ENCODE measurements at regions not wholly inside any gene's neighbourhood (a gene's known extent, or its start where the extent isn't known, plus 50 kb on each side); places are given as distances from the start of the nearest gene placed in this dataset.

GRCh38 chr2:120556911-120557310 is 178.8 kb upstream of the GLI2 start:
- TF ChIP-seq, protein P1, sequence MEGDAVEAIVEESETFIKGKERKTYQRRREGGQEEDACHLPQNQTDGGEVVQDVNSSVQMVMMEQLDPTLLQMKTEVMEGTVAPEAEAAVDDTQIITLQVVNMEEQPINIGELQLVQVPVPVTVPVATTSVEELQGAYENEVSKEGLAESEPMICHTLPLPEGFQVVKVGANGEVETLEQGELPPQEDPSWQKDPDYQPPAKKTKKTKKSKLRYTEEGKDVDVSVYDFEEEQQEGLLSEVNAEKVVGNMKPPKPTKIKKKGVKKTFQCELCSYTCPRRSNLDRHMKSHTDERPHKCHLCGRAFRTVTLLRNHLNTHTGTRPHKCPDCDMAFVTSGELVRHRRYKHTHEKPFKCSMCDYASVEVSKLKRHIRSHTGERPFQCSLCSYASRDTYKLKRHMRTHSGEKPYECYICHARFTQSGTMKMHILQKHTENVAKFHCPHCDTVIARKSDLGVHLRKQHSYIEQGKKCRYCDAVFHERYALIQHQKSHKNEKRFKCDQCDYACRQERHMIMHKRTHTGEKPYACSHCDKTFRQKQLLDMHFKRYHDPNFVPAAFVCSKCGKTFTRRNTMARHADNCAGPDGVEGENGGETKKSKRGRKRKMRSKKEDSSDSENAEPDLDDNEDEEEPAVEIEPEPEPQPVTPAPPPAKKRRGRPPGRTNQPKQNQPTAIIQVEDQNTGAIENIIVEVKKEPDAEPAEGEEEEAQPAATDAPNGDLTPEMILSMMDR (IDR thresholded peaks at IDR 0.05): no peak

DNA sequence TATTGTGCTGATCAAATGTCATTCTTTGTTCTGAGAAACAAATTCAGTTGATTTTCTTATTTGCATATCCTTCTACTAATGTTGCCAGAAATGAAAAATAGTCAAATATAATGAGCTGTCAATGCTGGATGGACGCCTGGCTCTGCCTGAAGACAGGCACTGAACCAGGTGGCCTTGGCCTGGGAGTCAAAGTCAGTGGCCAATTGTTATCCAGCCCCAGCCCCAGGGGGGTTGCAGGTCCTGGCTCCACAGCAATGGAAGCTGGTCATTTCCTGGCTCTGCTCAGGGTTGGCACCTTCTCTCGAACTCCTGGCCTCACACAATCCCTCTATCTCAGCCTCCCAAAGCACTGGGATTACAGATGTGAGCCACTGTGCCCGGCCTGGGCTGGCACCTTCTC is 176.8 kb upstream of the GLI2 start:
- intact Hi-C loops (cut with DNase I; ENCODE audit: low total_unique reads): loop anchor here (10.0 kb wide), 1 partner anchor 116 kb away; no protein-coding TSS in a partner anchor
- H3K4me3 ChIP-seq: no peak overlapping the region
- peaks cover 0 to 7% (median 0%) of the 10 kb centered on the region in 4 donors for H3K4me1 ChIP-seq
- H3K36me3 ChIP-seq: no peaks in the 10 kb centered on the region
- no peaks in the 10 kb centered on the region for H3K27me3 ChIP-seq
- H3K27ac ChIP-seq: no peak overlapping the region
- H3K9me3 ChIP-seq: no peaks in the 10 kb centered on the region
- DNase-seq: no peak
- TF ChIP-seq, protein P1 (IDR thresholded peaks at IDR 0.05): no peak

More at GRCh38 chr2:120556911-120557310, 178.8 kb upstream of the GLI2 start:
- DNase-seq: no peak
- intact Hi-C loops (cut with DNase I; ENCODE audit: low total_unique reads): loop anchor here (10.0 kb wide), 1 partner anchor 118 kb away; no protein-coding TSS in a partner anchor
- no peaks in the 10 kb centered on the region for H3K27me3 ChIP-seq
- no peak overlapping the region for H3K27ac ChIP-seq
- H3K4me3 ChIP-seq: no peak overlapping the region
- peaks cover 0 to 24% (median 16%) of the 10 kb centered on the region in 4 donors for H3K4me1 ChIP-seq
- H3K9me3 ChIP-seq: no peaks in the 10 kb centered on the region
- no peaks in the 10 kb centered on the region for H3K36me3 ChIP-seq

GRCh38 chr2:120559401-120559800 is 176.3 kb upstream of the GLI2 start:
- no peak overlapping the region for H3K27ac ChIP-seq
- no peak for DNase-seq
- TF ChIP-seq, protein P1 (IDR thresholded peaks at IDR 0.05): no peak
- H3K9me3 ChIP-seq: no peaks in the 10 kb centered on the region
- H3K4me1 ChIP-seq: peaks cover 0 to 7% (median 0%) of the 10 kb centered on the region in 4 donors
- intact Hi-C loops (cut with DNase I; ENCODE audit: low total_unique reads): loop anchor here (10.0 kb wide), 1 partner anchor 115 kb away; no protein-coding TSS in a partner anchor
- no peak overlapping the region for H3K4me3 ChIP-seq
- H3K36me3 ChIP-seq: no peaks in the 10 kb centered on the region
- no peaks in the 10 kb centered on the region for H3K27me3 ChIP-seq

- TF ChIP-seq, protein P1 (IDR thresholded peaks at IDR 0.05): no peak
- intact Hi-C loops (cut with DNase I; ENCODE audit: low total_unique reads): no loop called here
- no peaks in the 10 kb centered on the region for H3K36me3 ChIP-seq
- peaks cover 0 to 14% (median 4%) of the 10 kb centered on the region in 4 donors for H3K4me1 ChIP-seq
- H3K27ac ChIP-seq: no peak overlapping the region
- H3K9me3 ChIP-seq: no peaks in the 10 kb centered on the region
- no peak for DNase-seq
- H3K27me3 ChIP-seq: no peaks in the 10 kb centered on the region
- H3K4me3 ChIP-seq: no peak overlapping the region
Observed at GRCh38 chr2:120560330-120560729, 175.3 kb upstream of the GLI2 start.

GRCh38 chr2:120561379-120562035 is 174.2 kb upstream of the GLI2 start:
- H3K4me1 ChIP-seq: peaks cover 5 to 26% (median 16%) of the 10 kb centered on the region in 4 donors

More at GRCh38 chr2:120561379-120562035, 174.2 kb upstream of the GLI2 start:
- H3K27ac ChIP-seq: no peak overlapping the region
- intact Hi-C loops (cut with DNase I; ENCODE audit: low total_unique reads): no loop called here
- DNase-seq: no peak
- no peaks in the 10 kb centered on the region for H3K36me3 ChIP-seq
- no peaks in the 10 kb centered on the region for H3K27me3 ChIP-seq
- no peak overlapping the region for H3K4me3 ChIP-seq
- no peaks in the 10 kb centered on the region for H3K9me3 ChIP-seq
- TF ChIP-seq, protein P1 (IDR thresholded peaks at IDR 0.05): no peak

Data from tibial artery (tissue), 4 donors.